ENCODE measurements at regions not wholly inside any gene's neighbourhood (a gene's known extent, or its start where the extent isn't known, plus 50 kb on each side); places are given as distances from the start of the nearest gene placed in this dataset.
A peak's percentile ranks its signal among the peaks of the same experiment; 100 is the strongest.

- DNase-seq, result no peak
Measured at GRCh38 chr6:14841901-14842421, 403.9 kb upstream of the JARID2 start.

DNA sequence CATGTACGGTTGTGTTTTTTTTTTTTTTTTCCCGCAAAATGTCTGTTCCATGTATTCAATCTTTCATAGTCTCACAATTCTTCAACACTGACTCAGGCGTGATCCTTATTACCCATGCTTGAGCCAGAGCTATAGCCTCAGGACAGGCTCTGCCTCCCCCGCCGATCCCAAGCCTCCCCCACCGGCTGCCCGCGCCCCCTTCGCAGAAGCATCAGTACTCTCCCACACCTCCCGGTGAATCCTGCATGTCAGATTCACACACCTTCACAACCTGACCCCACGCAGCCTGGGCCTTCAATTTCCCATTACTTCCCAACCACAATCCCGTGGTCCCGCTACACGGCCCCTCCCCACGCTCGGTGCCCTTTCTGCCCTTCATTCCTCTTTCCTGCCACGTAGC is 401.5 kb upstream of the JARID2 start:
- no peak for DNase-seq

DNA sequence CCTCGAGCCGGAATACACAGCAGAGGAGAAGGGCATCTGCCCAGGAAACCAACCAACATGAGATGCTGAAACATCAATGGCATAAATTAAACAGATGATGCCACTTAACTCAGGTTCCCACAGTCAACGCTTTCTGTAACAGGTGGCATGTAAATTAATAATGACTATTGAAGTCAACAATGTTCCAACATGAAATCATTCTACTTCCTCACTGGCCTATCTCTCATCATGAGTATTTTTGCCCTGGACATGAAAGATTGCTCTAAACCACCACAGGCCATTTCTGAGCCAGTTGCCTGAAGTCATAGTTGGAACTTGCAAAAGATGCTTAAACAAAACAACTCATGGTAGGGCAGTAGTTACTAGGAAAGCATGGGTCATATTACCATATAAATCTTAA is 397.9 kb upstream of the JARID2 start:
- DNase-seq, result no peak

DNA sequence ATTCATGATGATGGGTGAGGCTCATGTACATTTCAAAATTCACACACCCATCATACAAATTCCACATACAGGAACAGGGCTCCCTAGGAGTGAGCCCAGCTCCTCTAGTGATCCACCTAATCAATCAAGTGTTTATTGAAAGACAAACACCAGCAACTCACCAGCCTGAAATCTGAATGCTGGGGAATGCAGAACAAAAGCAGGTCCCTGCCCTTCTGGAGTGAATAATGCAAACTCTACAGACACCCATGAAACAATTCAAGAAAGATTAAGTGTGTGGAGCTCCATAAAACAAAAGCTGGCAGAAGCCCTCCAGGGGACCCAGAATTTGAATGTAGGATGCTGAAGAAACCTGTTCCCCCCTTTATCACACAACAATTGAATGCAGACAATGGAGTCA is 396.7 kb upstream of the JARID2 start:
- DNase-seq, result no peak

GRCh38 chr6:14851281-14851680 is 394.6 kb upstream of the JARID2 start:
- no peak for DNase-seq

DNA sequence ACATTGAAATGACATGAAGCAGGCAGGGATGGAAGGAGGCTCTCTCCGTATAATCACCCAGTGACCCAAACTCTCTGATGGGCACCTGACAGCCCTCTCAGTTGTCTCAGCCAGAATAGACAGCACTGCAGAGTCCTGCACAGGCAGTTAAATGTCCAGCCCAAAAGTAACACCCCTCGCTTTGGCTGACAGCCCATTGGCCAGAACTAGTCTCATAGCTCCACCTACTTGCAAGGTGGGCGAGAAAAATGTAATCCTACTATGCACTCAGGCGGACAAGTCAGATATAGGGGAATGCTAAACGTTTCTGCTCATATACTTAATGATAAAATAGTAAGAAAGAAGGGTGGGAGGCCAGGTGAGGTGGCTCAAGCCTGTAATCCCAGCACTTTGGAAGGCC is 393.5 kb upstream of the JARID2 start:
- DNase-seq, result no peak

- no peak for DNase-seq
Measured at GRCh38 chr6:14856177-14856576, 389.7 kb upstream of the JARID2 start.

DNA sequence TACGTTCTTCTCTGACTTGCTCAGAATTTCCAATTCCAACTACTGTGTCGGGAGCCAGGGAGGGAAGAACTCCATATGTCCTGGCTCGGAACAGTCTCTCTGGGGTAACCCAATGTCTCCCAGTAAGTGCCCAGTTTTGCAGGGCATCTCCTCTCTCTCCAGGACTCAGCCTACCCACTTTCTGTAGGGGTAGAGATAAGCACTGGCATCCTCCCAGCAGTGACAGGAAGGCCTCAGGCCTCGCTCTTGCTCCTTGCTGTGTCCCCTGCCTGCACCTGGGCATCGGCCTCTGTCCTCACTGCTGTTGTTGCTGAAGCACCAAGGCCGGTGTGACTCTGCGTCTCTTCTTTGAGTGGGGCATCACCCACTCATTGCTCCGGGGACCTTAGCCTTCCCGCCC is 388.9 kb upstream of the JARID2 start:
- DNase-seq, result no peak

DNA sequence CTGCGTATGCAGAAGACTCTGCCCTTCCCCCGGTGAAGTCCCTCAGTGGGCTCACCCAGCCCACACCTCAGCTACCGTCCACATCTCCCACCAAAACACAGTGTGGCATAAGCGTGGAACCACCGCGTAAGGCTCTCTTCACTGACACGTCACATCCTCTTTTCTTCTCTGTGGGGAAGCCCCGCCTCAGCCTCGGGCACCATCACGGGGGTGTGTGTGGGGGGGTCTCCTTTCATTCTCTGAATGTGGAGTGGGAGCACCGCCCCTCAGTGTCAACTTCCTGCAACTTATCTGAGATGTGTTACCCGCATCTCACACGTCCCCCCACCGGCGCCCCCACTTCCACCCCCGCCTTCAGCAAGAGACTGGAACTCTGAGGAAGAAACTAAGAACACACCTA is 388.4 kb upstream of the JARID2 start:
- DNase-seq, result peak; percentile 75

DNA sequence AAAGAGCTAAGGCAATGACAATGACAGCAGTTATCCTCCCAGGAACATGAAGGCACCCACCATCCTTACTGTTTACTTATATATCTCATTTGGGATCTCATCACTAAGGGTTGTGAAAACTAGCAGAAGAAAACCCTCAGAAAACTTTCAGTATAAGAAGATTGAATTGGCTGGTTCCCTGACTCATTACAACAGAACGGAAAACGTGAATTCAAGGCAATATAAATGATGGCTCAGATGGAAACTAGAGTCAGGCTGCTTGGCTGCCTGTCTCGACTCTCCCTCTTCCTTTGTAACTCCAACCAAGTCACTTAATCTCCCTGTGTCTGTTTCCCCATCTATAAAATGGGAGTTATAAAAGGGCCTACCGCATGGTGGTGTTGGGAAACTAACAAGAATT is 387.1 kb upstream of the JARID2 start:
- no peak for DNase-seq

- DNase-seq, result no peak
Measured at GRCh38 chr6:14860774-14861173, 385.1 kb upstream of the JARID2 start.

DNA sequence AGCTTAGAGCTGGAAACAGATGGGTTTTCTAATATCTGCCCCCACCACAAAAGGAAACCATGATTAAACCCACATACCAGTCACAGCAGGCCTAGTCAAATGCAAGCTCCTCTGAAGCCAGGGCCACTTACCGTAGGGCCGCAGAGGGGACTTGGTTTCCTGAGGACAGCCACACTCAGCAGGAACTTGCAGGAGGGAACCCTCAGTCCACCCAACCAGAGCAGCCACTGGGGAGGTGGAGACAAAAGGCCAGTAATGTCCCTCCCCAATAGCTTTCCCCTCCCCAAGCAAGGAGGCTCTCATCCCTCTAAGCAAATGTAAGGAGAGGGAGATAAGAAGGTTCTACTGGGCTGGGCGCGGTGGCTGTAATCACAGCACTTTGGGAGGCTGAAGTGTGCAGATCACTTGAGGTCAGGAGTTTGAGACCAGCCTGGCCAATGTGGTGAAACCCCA is 384.4 kb upstream of the JARID2 start:
- no peak for DNase-seq

- DNase-seq, result no peak
Measured at GRCh38 chr6:14862845-14863244, 383.0 kb upstream of the JARID2 start.

- no peak for DNase-seq
Measured at GRCh38 chr6:14863902-14864850, 381.7 kb upstream of the JARID2 start.

DNA sequence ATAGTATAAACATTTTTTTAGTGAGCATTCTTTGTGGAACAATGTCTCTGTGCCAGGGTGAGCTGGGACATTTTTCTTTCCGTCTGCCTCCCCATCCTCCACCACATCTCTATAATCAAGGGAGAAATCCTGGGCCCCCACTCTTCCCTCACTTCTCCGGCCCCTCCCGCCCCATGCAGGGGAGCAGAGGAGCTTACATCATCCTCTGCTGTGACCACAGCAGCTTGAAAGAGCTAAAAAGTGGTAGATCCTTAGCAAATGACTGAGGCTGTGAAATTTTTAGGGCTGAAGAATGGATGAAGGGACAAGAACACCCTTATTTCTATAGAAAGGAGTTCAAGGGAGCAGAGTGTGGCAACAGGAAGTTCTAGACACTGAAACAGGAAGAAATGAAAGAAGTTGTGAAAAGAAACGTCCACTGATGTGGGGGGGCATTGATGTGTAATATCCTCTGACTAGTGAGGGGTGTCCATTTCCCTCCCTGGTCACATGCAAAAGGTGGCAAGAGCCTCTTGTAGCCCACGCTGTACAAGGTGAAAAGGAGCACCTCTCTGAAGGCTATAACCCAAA is 380.3 kb upstream of the JARID2 start:
- DNase-seq, result no peak

GRCh38 chr6:14867802-14868201 is 378.1 kb upstream of the JARID2 start:
- DNase-seq, result no peak

- no peak for DNase-seq
Measured at GRCh38 chr6:14871221-14871620, 374.6 kb upstream of the JARID2 start.

DNA sequence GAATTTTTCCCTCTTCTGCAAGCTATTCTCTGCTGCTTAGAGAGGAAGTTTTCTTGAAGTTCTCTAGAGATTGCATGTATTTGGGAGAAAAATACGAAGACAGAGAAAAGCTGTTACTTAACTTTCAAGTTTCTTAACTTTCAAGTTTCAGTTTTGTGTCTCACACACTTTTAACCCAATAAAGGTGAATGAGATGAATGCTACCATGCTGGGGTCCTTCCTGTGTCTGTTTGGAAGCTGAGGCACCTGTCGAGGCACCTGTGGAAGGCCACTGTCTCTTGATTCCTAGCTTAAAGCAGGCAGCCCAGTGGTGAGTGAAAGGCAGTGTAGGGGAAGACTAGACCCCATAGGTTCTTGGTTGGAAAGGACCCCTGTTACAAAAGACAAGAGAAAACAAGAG is 372.8 kb upstream of the JARID2 start:
- no peak for DNase-seq

DNA sequence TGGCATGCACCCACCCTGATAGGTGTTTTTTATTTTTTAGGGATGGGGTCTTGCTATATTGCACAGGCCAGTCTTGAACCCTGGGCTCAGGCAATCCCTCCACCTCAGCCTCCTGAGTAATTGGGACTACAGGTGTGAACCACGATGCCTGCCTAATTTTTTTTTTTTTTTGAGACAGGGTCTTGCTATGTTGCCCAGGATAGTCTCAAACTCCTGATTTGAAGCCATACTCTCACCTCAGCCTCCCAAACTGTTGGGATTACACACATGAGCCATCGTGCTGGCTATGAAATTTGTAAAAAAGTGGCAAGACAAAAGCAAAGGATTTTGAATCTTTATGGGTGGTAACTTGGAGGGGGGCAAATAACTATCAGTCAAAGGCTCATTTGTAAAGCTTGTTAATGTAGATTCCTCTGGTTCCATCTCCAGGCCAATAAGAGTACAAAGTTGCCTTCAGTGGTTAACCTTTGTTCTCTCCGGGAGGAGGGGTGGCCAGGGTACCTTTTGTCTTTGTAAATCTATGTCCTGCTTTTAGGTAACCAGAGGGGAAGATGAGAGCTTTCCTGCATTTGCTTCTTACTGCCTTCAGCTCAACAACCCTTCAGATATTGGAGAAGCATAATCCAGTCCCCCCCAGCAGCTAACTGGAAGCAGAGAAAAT is 372.0 kb upstream of the JARID2 start:
- DNase-seq, result no peak

DNA sequence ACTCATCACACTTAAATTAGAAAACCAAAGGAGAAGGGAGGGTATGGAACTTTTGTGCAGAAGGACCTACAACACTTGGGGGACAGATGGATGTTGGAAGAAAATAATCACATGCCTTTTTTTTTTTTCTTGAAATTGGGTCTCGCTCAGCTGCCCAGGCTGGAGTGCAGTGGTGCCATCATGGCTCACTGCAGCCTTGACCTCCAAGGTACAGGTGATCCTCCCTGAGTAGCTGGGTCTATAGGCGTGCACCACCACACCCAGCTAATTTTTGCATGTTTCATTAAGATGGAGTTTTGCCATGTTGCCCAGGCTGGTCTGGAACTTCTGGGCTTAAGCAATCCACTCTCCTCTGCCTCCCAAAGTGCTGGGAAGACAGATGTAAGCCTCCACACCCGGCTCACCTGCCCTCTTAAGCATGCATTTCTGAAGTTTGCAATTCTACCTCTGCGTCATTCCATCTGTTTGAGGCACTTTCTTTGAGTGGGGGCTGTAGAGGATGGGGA is 370.8 kb upstream of the JARID2 start:
- DNase-seq, result no peak

- DNase-seq, result no peak
Measured at GRCh38 chr6:14875481-14876063, 370.3 kb upstream of the JARID2 start.

GRCh38 chr6:14876778-14877613 is 368.9 kb upstream of the JARID2 start:
- no peak for DNase-seq
